ENCODE measurements at regions not wholly inside any gene's neighbourhood (a gene's known extent, or its start where the extent isn't known, plus 50 kb on each side); places are given as distances from the start of the nearest gene placed in this dataset.

GRCh38 chr16:82440336-82440735 lies 186.4 kb upstream of the CDH13 start:
- Mint-ChIP-seq H3K27ac (no peak overlapping the region), H3K36me3 (no peaks in the 10 kb centered on the region), H3K9me3 (no peaks in the 10 kb centered on the region), H3K4me3 (no peak overlapping the region), H3K27me3 (ENCODE audit: low read depth) (no peaks in the 10 kb centered on the region), H3K4me1 (peaks cover 13% of the 10 kb centered on the region)
- DNase-seq (ENCODE audit: low spot score): no peak
- ChIA-PET CTCF (interaction anchor here (0.7 to 1.6 kb wide), 11 partner anchors 8 to 210 kb away, joined by 3 to 37 read pairs (median 4); no protein-coding TSS in a partner anchor), POLR2A (no interaction called here)
- TF ChIP-seq ZNF281 (CRISPR knock-in tag; IDR thresholded peaks at IDR 0.05) (no peak), ATF1 (CRISPR knock-in tag; IDR thresholded peaks at IDR 0.05) (no peak), STAT6 (CRISPR knock-in tag; conservative IDR thresholded peaks at IDR 0.05; ENCODE audit: low read depth) (no peak), CDX4 (CRISPR knock-in tag; IDR thresholded peaks at IDR 0.05; ENCODE audit: borderline replicate concordance) (no peak), FOXP4 (CRISPR knock-in tag; IDR thresholded peaks at IDR 0.05) (no peak)
- ATAC-seq: no peak

GRCh38 chr16:82439678-82440293 lies 187.0 kb upstream of the CDH13 start:
- no peaks in the 10 kb centered on the region for H3K27me3 Mint-ChIP-seq (ENCODE audit: low read depth)
- H3K9me3 Mint-ChIP-seq: no peaks in the 10 kb centered on the region
- ChIA-PET CTCF (interaction anchor here (0.6 to 1.6 kb wide), 17 partner anchors 9 to 775 kb away, joined by 3 to 37 read pairs (median 4); no protein-coding TSS in a partner anchor), POLR2A (interaction anchor here (0.6 kb wide), 1 partner anchor 92 kb away, joined by 4 read pairs; no protein-coding TSS in a partner anchor)
- no peaks in the 10 kb centered on the region for H3K36me3 Mint-ChIP-seq
- DNase-seq (ENCODE audit: low spot score) (peak; percentile 43), ATAC-seq (peak; percentile 92)
- TF ChIP-seq NR1H2 (CRISPR knock-in tag; IDR thresholded peaks at IDR 0.05) (no peak), CTCF (IDR thresholded peaks at IDR 0.05) (peak; percentile 49)
- peaks cover 13% of the 10 kb centered on the region for H3K4me1 Mint-ChIP-seq
- no peak overlapping the region for H3K27ac Mint-ChIP-seq
- H3K4me3 Mint-ChIP-seq: no peak overlapping the region

GRCh38 chr16:82433042-82433441 lies 193.7 kb upstream of the CDH13 start:
- no peaks in the 10 kb centered on the region for H3K36me3 Mint-ChIP-seq
- H3K27ac Mint-ChIP-seq: no peak overlapping the region
- H3K27me3 Mint-ChIP-seq (ENCODE audit: low read depth): no peaks in the 10 kb centered on the region
- ChIA-PET POLR2A (no interaction called here), CTCF (interaction anchor here (0.6 kb wide), 1 partner anchor 153 kb away, joined by 4 read pairs; no protein-coding TSS in a partner anchor)
- no peak overlapping the region for H3K4me3 Mint-ChIP-seq
- DNase-seq (ENCODE audit: low spot score) (no peak), ATAC-seq (no peak)
- H3K9me3 Mint-ChIP-seq: no peaks in the 10 kb centered on the region
- H3K4me1 Mint-ChIP-seq: no peaks in the 10 kb centered on the region
- TF ChIP-seq E2F5 (CRISPR knock-in tag; IDR thresholded peaks at IDR 0.05) (no peak), ZNF121 (CRISPR knock-in tag; IDR thresholded peaks at IDR 0.05) (no peak), GABPB1 (CRISPR knock-in tag; IDR thresholded peaks at IDR 0.05) (no peak), ATF2 (CRISPR knock-in tag; IDR thresholded peaks at IDR 0.05; ENCODE audit: borderline replicate concordance, low read depth) (no peak), ZMAT4 (CRISPR knock-in tag; IDR thresholded peaks at IDR 0.05) (no peak), CREB1 (CRISPR knock-in tag; IDR thresholded peaks at IDR 0.05) (no peak), CDX4 (CRISPR knock-in tag; IDR thresholded peaks at IDR 0.05; ENCODE audit: borderline replicate concordance) (no peak), CBFB (CRISPR knock-in tag; IDR thresholded peaks at IDR 0.05; ENCODE audit: low read depth) (no peak), MXD4 (CRISPR knock-in tag; IDR thresholded peaks at IDR 0.05; ENCODE audit: borderline replicate concordance) (no peak), SMAD4 (CRISPR knock-in tag; IDR thresholded peaks at IDR 0.05) (no peak)
